ENCODE measurements at regions not wholly inside any gene's neighbourhood (a gene's known extent, or its start where the extent isn't known, plus 50 kb on each side); places are given as distances from the start of the nearest gene placed in this dataset.

DNA sequence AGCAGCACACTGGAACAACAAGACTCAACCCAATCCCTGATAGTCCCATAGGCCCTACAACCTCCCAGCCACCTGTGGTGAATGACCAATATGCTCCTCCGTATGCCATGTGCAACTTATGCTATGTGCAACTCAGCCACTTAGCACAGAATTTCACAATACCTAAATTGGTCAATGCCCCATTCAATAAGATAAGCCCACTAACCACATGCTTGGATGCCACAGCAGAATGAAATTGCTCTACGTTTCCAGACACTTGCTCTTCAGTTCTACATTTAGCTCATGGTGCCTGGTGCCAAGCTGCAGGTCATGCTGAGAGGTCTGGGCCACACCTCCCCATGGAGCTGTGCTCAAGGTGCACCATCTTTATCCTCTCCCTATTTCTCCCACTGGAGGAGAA is 159.8 kb downstream of the EN1 start:
- TF ChIP-seq CTCF (IDR thresholded peaks at IDR 0.05), result no peak
- TF ChIP-seq EZH2phosphoT487 (IDR thresholded peaks at IDR 0.05), result no peak
- TF ChIP-seq EZH2 (IDR thresholded peaks at IDR 0.05), result no peak

Measured in neural progenitor cell (in vitro differentiated cells).